CD4-positive, alpha-beta T cell (primary cell): ENCODE measurements at regions not wholly inside any gene's neighbourhood (a gene's known extent, or its start where the extent isn't known, plus 50 kb on each side); places are given as distances from the start of the nearest gene placed in this dataset.

ENCODE experiments used
- ATAC-seq: fragments of 200-7000 bp; cut with Tn5 transposase; one replicate; pipeline ENCODE4 v1.10.0; 2022; ENCODE audit warnings: mild to moderate bottlenecking; ENCODE audit not compliant: poor library complexity
- CTCF ChIA-PET: fragments of 350-600 bp; sonication (Branson Sonifier 250); formaldehyde crosslinking; loops from one replicate; lab custom pipeline; 2021; ENCODE audit warnings: antibody characterized with exemption, inconsistent platforms; lab: Charles Lee
- POLR2A ChIA-PET: fragments of 350-600 bp; sonication (Branson Sonifier 250); formaldehyde crosslinking; loops from one replicate; lab custom pipeline; 2021; ENCODE audit warnings: antibody characterized with exemption, inconsistent platforms; lab: Charles Lee
- DNase-seq, 14 experiments: peaks; one replicate each; pipeline ENCODE4 v3.0.0-alpha.2; 2013 to 2020; ENCODE audit warnings: mixed read lengths in 2 of 14
- H3K27ac ChIP-seq, 2 donors: one replicate each; pipeline versions ENCODE4 v1.5.1 to v1.7.0; 2013; ENCODE audit warnings: low read length in 2 of 2, low read depth in 1 of 2, mild to moderate bottlenecking in 1 of 2
- H3K27me3 ChIP-seq, 2 experiments: 1 replicate in 1 of 2; 2 replicates in 1 of 2; pipeline versions ENCODE4 v1.6.1 to v1.7.0; 2013; ENCODE audit warnings: low read length in 2 of 2, control low read depth in 1 of 2, mild to moderate bottlenecking in 1 of 2, moderate library complexity in 1 of 2; ENCODE audit not compliant: insufficient read depth in 2 of 2, control insufficient read depth in 1 of 2
- H3K36me3 ChIP-seq: one replicate; pipeline ENCODE4 v1.6.1; 2013; ENCODE audit warnings: low read length, control low read depth; ENCODE audit not compliant: insufficient read depth
- H3K4me1 ChIP-seq: one replicate; pipeline ENCODE4 v1.6.1; 2013; ENCODE audit warnings: low read length, control low read depth; ENCODE audit not compliant: insufficient read depth
- H3K4me3 ChIP-seq: one replicate; pipeline ENCODE4 v1.5.1; 2013; ENCODE audit warnings: mild to moderate bottlenecking, low read length, moderate library complexity
- H3K9me3 ChIP-seq, 2 experiments: 1 replicate in 1 of 2; 2 replicates in 1 of 2; pipeline versions ENCODE4 v1.6.1 to v1.7.0; 2013; ENCODE audit warnings: low read length in 2 of 2, mild to moderate bottlenecking in 2 of 2, control low read depth in 1 of 2, moderate library complexity in 1 of 2; ENCODE audit not compliant: control insufficient read depth in 1 of 2, insufficient read depth in 1 of 2
- H3K27ac Mint-ChIP-seq: one replicate; pipeline ENCODE4 v1.8.0; 2020; ENCODE audit warnings: mixed read lengths
- H3K27me3 Mint-ChIP-seq: one replicate; pipeline ENCODE4 v1.8.0; 2021; ENCODE audit warnings: mixed read lengths
- H3K36me3 Mint-ChIP-seq: one replicate; pipeline ENCODE4 v1.8.0; 2021; ENCODE audit warnings: low read depth, mixed read lengths
- H3K4me1 Mint-ChIP-seq: one replicate; pipeline ENCODE4 v1.8.0; 2021; ENCODE audit warnings: low read depth, mixed read lengths
- H3K4me3 Mint-ChIP-seq: one replicate; pipeline ENCODE4 v1.8.0; 2020; ENCODE audit warnings: mild to moderate bottlenecking, mixed read lengths
- H3K9me3 Mint-ChIP-seq: one replicate; pipeline ENCODE4 v1.8.0; 2020; ENCODE audit warnings: mixed read lengths
- intact Hi-C, 2 experiments: fragments of 100-400 bp; cut with DNase I in 1 of 2; cut with micrococcal nuclease in 1 of 2; formaldehyde crosslinking; loops; one replicate each; pipeline versions ENCODE4 v1.15.1 to v1.9.0; 2023 to 2025; cut with DNase I, micrococcal nuclease
- TF ChIP-seq, protein P1 (sequence below): fragments of 200-600 bp; IDR thresholded peaks from one replicate; pipeline ENCODE4 v1.8.0; 2022; ENCODE audit warnings: antibody characterized with exemption, mild to moderate bottlenecking

- intact Hi-C loops, result no loop called here
- peaks cover 25% of the 10 kb centered on the region for H3K4me1 ChIP-seq
- peaks cover 0 to 3% of the 10 kb centered on the region in 2 experiments for H3K27me3 ChIP-seq
- H3K9me3 Mint-ChIP-seq, result no peaks in the 10 kb centered on the region
- no peaks in the 10 kb centered on the region for H3K36me3 ChIP-seq
- POLR2A ChIA-PET, result no interaction called here
- H3K36me3 Mint-ChIP-seq, result no peaks in the 10 kb centered on the region
- peaks cover 17% of the 10 kb centered on the region for H3K4me1 Mint-ChIP-seq
- peaks cover 0 to 7% of the 10 kb centered on the region in 2 experiments for H3K9me3 ChIP-seq
- no peak overlapping the region for H3K27ac ChIP-seq
- H3K27me3 Mint-ChIP-seq, result no peaks in the 10 kb centered on the region
- CTCF ChIA-PET, result no interaction called here
- no peak overlapping the region for H3K4me3 Mint-ChIP-seq
- ATAC-seq (no peak), DNase-seq (no peak)
- H3K4me3 ChIP-seq, result no peak overlapping the region
- TF ChIP-seq, protein P1, sequence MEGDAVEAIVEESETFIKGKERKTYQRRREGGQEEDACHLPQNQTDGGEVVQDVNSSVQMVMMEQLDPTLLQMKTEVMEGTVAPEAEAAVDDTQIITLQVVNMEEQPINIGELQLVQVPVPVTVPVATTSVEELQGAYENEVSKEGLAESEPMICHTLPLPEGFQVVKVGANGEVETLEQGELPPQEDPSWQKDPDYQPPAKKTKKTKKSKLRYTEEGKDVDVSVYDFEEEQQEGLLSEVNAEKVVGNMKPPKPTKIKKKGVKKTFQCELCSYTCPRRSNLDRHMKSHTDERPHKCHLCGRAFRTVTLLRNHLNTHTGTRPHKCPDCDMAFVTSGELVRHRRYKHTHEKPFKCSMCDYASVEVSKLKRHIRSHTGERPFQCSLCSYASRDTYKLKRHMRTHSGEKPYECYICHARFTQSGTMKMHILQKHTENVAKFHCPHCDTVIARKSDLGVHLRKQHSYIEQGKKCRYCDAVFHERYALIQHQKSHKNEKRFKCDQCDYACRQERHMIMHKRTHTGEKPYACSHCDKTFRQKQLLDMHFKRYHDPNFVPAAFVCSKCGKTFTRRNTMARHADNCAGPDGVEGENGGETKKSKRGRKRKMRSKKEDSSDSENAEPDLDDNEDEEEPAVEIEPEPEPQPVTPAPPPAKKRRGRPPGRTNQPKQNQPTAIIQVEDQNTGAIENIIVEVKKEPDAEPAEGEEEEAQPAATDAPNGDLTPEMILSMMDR, result no peak
- H3K27ac Mint-ChIP-seq, result no peak overlapping the region
Measured at GRCh38 chr20:23156842-23157423, 70.8 kb upstream of the CD93 start.

DNA sequence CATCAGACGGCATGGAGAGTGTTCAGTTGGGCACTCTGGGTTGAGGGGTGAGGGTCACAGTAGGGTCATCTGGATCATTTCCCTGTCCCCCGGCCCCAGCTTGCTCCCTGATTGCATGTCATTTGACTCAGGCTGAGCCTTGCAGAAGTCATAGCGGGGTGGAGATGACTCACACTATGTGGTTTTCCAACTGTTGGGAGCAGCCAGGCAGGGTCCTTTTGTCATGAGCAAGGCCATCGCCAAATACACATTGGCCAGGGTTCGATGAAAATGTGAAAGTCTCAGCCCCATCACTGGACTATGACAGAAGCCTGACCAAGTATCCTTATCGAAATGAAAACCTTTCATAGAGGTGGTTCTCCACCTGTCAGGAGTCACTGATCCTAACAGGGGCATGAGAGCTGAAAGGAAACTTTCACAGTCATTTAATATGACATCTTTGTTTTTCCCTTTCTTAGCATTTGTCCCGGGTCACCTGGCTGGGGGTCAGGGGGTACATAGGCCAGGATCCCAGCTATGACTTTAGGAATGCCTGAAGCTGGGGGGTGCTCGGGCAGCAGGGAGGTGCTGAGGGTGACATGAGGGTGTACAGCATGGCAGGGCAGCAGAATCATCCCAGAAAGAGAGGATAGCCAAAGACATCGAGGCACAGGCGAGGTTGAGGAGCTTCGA lies 70.2 kb upstream of the CD93 start:
- TF ChIP-seq, protein P1, result no peak
- DNase-seq (peak in 2 of 14 experiments; percentile 64 to 75), ATAC-seq (no peak)
- CTCF ChIA-PET, result no interaction called here
- H3K9me3 ChIP-seq, result peaks cover 0 to 4% of the 10 kb centered on the region in 2 experiments
- H3K9me3 Mint-ChIP-seq, result no peaks in the 10 kb centered on the region
- POLR2A ChIA-PET, result no interaction called here
- intact Hi-C loops, result no loop called here
- no peak overlapping the region for H3K27ac Mint-ChIP-seq
- no peak overlapping the region for H3K27ac ChIP-seq
- peaks cover 17% of the 10 kb centered on the region for H3K4me1 Mint-ChIP-seq
- no peak overlapping the region for H3K4me3 ChIP-seq
- H3K27me3 Mint-ChIP-seq, result no peaks in the 10 kb centered on the region
- no peaks in the 10 kb centered on the region for H3K36me3 Mint-ChIP-seq
- H3K27me3 ChIP-seq, result no peaks in the 10 kb centered on the region
- H3K4me1 ChIP-seq, result peaks cover 19% of the 10 kb centered on the region
- no peaks in the 10 kb centered on the region for H3K36me3 ChIP-seq
- H3K4me3 Mint-ChIP-seq, result no peak overlapping the region

GRCh38 chr20:23155141-23155590 lies 69.0 kb upstream of the CD93 start:
- no peak for ATAC-seq
- H3K9me3 ChIP-seq, result no peaks in the 10 kb centered on the region
- H3K4me1 ChIP-seq, result peaks cover 10% of the 10 kb centered on the region
- CTCF ChIA-PET, result no interaction called here
- H3K27ac Mint-ChIP-seq, result no peak overlapping the region
- H3K4me1 Mint-ChIP-seq, result peaks cover 13% of the 10 kb centered on the region
- H3K27me3 ChIP-seq, result no peaks in the 10 kb centered on the region
- H3K4me3 Mint-ChIP-seq, result no peak overlapping the region
- H3K4me3 ChIP-seq, result no peak overlapping the region
- TF ChIP-seq, protein P1, result no peak
- H3K27me3 Mint-ChIP-seq, result no peaks in the 10 kb centered on the region
- no peaks in the 10 kb centered on the region for H3K36me3 Mint-ChIP-seq
- H3K36me3 ChIP-seq, result no peaks in the 10 kb centered on the region
- POLR2A ChIA-PET, result no interaction called here
- DNase-seq, result no peak
- intact Hi-C loops, result no loop called here
- no peaks in the 10 kb centered on the region for H3K9me3 Mint-ChIP-seq
- no peak overlapping the region for H3K27ac ChIP-seq
